Muscle of leg (tissue), 3 donors: ENCODE measurements at regions not wholly inside any gene's neighbourhood (a gene's known extent, or its start where the extent isn't known, plus 50 kb on each side); places are given as distances from the start of the nearest gene placed in this dataset.

ENCODE experiments used
- DNase-seq: peaks from one replicate; pipeline ENCODE4 v3.0.0; 2013
- H3K27ac ChIP-seq: one replicate; pipeline ENCODE4 v1.5.1; 2013; ENCODE audit warnings: mild to moderate bottlenecking, low read length, control low read depth
- H3K27me3 ChIP-seq: one replicate; pipeline ENCODE4 v1.6.1; 2013; ENCODE audit warnings: low read length; ENCODE audit not compliant: control insufficient read depth, insufficient read depth
- H3K36me3 ChIP-seq: one replicate; pipeline ENCODE4 v1.6.1; 2013; ENCODE audit warnings: low read length; ENCODE audit not compliant: control insufficient read depth, insufficient read depth
- H3K4me1 ChIP-seq: one replicate; pipeline ENCODE4 v1.6.1; 2013; ENCODE audit warnings: low read length; ENCODE audit not compliant: control insufficient read depth, insufficient read depth
- H3K4me3 ChIP-seq: one replicate; pipeline ENCODE4 v1.5.1; 2013; ENCODE audit warnings: low read length, control low read depth
- H3K9me3 ChIP-seq: replicated peaks from 2 replicates; pipeline ENCODE4 v1.6.1; 2013; ENCODE audit warnings: low read depth, low read length; ENCODE audit not compliant: control insufficient read depth
- WGBS: methylation state at CpG from one replicate; pipeline ENCODE4 v1.1.5; 2013; ENCODE audit warnings: missing lambda C conversion rate; ENCODE audit not compliant: insufficient coverage; 5-methylcytosine and 5-hydroxymethylcytosine counted together

- 88% methylated on average over 4 of the region's 6 CpGs for WGBS
- H3K9me3 ChIP-seq = no peaks in the 10 kb centered on the region
- DNase-seq = no peak
- no peak overlapping the region for H3K4me3 ChIP-seq
- no peak overlapping the region for H3K27ac ChIP-seq
- H3K36me3 ChIP-seq = no peaks in the 10 kb centered on the region
- H3K27me3 ChIP-seq = no peaks in the 10 kb centered on the region
- H3K4me1 ChIP-seq = peaks cover 9% of the 10 kb centered on the region
Measured at GRCh38 chr16:85403693-85404092, 209.4 kb upstream of the GSE1 start.

GRCh38 chr16:85412911-85413520 lies 200.1 kb upstream of the GSE1 start:
- no peaks in the 10 kb centered on the region for H3K27me3 ChIP-seq
- H3K4me3 ChIP-seq = no peak overlapping the region
- WGBS = 95% methylated on average over 22 of the region's 25 CpGs
- peaks cover 17% of the 10 kb centered on the region for H3K4me1 ChIP-seq
- DNase-seq = no peak
- no peaks in the 10 kb centered on the region for H3K9me3 ChIP-seq
- H3K27ac ChIP-seq = no peak overlapping the region
- no peaks in the 10 kb centered on the region for H3K36me3 ChIP-seq

- Histone ChIP-seq H3K4me1 (peaks cover 17% of the 10 kb centered on the region), H3K36me3 (no peaks in the 10 kb centered on the region), H3K9me3 (no peaks in the 10 kb centered on the region), H3K4me3 (no peak overlapping the region), H3K27ac (no peak overlapping the region), H3K27me3 (no peaks in the 10 kb centered on the region)
- 96% methylated on average over 9 of the region's 14 CpGs for WGBS
- no peak for DNase-seq
Measured at GRCh38 chr16:85413691-85414663, 199.1 kb upstream of the GSE1 start.

- Histone ChIP-seq H3K36me3 (no peaks in the 10 kb centered on the region), H3K27ac (peak overlapping the region; percentile 21), H3K27me3 (no peaks in the 10 kb centered on the region), H3K4me3 (no peak overlapping the region), H3K9me3 (no peaks in the 10 kb centered on the region), H3K4me1 (peaks cover 18% of the 10 kb centered on the region)
- DNase-seq = peak; percentile 54
- 34% methylated on average over 25 of the region's 25 CpGs for WGBS
Measured at GRCh38 chr16:85415196-85416090, 197.7 kb upstream of the GSE1 start.

- no peak for DNase-seq
Measured at GRCh38 chr16:85416228-85417109, 196.7 kb upstream of the GSE1 start.

GRCh38 chr16:85417156-85417860 lies 195.8 kb upstream of the GSE1 start:
- H3K4me3 ChIP-seq = no peak overlapping the region
- no peak for DNase-seq
- no peaks in the 10 kb centered on the region for H3K36me3 ChIP-seq
- WGBS = 79% methylated on average over 12 of the region's 14 CpGs
- H3K9me3 ChIP-seq = no peaks in the 10 kb centered on the region
- no peaks in the 10 kb centered on the region for H3K27me3 ChIP-seq
- no peak overlapping the region for H3K27ac ChIP-seq
- H3K4me1 ChIP-seq = peaks cover 34% of the 10 kb centered on the region

More at GRCh38 chr16:85416228-85417109, 196.7 kb upstream of the GSE1 start:
- no peak overlapping the region for H3K4me3 ChIP-seq
- H3K9me3 ChIP-seq = no peaks in the 10 kb centered on the region
- H3K4me1 ChIP-seq = peaks cover 25% of the 10 kb centered on the region
- H3K36me3 ChIP-seq = no peaks in the 10 kb centered on the region
- no peaks in the 10 kb centered on the region for H3K27me3 ChIP-seq
- H3K27ac ChIP-seq = no peak overlapping the region
- WGBS = 32% methylated on average over 14 of the region's 24 CpGs

GRCh38 chr16:85418978-85419491 lies 194.1 kb upstream of the GSE1 start:
- Histone ChIP-seq H3K9me3 (no peaks in the 10 kb centered on the region), H3K4me1 (peaks cover 39% of the 10 kb centered on the region), H3K36me3 (no peaks in the 10 kb centered on the region), H3K27ac (no peak overlapping the region), H3K27me3 (no peaks in the 10 kb centered on the region), H3K4me3 (no peak overlapping the region)
- WGBS = 83% methylated on average over 17 of the region's 17 CpGs
- no peak for DNase-seq

- 85% methylated on average over 15 of the region's 21 CpGs for WGBS
- Histone ChIP-seq H3K4me1 (peaks cover 46% of the 10 kb centered on the region), H3K4me3 (no peak overlapping the region), H3K36me3 (no peaks in the 10 kb centered on the region), H3K9me3 (no peaks in the 10 kb centered on the region), H3K27me3 (no peaks in the 10 kb centered on the region), H3K27ac (no peak overlapping the region)
- no peak for DNase-seq
Measured at GRCh38 chr16:85419503-85420408, 193.4 kb upstream of the GSE1 start.
